Mammary epithelial cell (primary cell): ENCODE measurements at regions not wholly inside any gene's neighbourhood (a gene's known extent, or its start where the extent isn't known, plus 50 kb on each side); places are given as distances from the start of the nearest gene placed in this dataset.

Experiments used
- EZH2 ChIP-seq: IDR thresholded peaks from 2 replicates; pipeline ENCODE4 v1.6.1; 2012; ENCODE audit warnings: low read length, inconsistent platforms, borderline replicate concordance
- TF ChIP-seq, protein P1 (sequence below), 2 donors: IDR thresholded peaks in 1 of 2; conservative IDR thresholded peaks in 1 of 2; 2 replicates each; pipeline ENCODE4 v1.5.1; 2011 to 2012; ENCODE audit warnings: inconsistent platforms in 2 of 2, low read length in 2 of 2, mild to moderate bottlenecking in 2 of 2, control low read depth in 1 of 2, low read depth in 1 of 2; ENCODE audit not compliant: insufficient read depth in 1 of 2; ENCODE audit errors: extremely low read depth in 1 of 2

DNA sequence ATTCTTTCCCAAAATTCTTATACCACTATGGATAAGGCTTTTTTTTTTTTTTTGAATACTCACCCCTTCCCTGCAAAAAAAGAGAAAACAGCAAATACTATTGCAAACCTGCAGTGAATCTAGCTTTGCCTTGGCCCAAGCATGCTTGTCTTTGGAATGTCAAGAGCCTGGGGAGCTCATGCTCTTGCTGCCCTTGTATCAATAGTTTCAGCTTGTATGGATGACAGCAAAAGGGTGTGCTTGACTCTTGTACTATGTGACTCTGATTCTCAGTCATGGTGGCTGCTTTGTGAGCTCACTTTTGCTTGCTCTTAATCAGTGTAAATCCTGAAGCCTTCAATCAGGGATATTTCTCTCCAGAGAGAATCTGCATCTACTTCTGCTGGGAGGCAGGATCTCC lies 149.2 kb downstream of the EMP1 start:
- TF ChIP-seq, protein P1, sequence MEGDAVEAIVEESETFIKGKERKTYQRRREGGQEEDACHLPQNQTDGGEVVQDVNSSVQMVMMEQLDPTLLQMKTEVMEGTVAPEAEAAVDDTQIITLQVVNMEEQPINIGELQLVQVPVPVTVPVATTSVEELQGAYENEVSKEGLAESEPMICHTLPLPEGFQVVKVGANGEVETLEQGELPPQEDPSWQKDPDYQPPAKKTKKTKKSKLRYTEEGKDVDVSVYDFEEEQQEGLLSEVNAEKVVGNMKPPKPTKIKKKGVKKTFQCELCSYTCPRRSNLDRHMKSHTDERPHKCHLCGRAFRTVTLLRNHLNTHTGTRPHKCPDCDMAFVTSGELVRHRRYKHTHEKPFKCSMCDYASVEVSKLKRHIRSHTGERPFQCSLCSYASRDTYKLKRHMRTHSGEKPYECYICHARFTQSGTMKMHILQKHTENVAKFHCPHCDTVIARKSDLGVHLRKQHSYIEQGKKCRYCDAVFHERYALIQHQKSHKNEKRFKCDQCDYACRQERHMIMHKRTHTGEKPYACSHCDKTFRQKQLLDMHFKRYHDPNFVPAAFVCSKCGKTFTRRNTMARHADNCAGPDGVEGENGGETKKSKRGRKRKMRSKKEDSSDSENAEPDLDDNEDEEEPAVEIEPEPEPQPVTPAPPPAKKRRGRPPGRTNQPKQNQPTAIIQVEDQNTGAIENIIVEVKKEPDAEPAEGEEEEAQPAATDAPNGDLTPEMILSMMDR (conservative IDR thresholded peaks at IDR 0.05 in 1 of 2, IDR thresholded peaks at IDR 0.05 in 1 of 2; ENCODE audit: extremely low read depth in 1 of 2, insufficient read depth in 1 of 2, low read depth in 1 of 2, low read length in 2 of 2): no peak
- no peak for TF ChIP-seq EZH2
